DMS 273 treated with DMSO at 0.1 percent for 48 hours (cell line): ENCODE measurements at regions not wholly inside any gene's neighbourhood (a gene's known extent, or its start where the extent isn't known, plus 50 kb on each side); places are given as distances from the start of the nearest gene placed in this dataset.
A peak's percentile ranks its signal among the peaks of the same experiment; 100 is the strongest.

Source experiments
- DNase-seq: peaks from one replicate; lab custom pipeline; 2025; lab: John Stamatoyannopoulos, UW

GRCh38 chr7:130998993-130999602 is 265.1 kb upstream of the KLF14 start:
- DNase-seq, result no peak

DNA sequence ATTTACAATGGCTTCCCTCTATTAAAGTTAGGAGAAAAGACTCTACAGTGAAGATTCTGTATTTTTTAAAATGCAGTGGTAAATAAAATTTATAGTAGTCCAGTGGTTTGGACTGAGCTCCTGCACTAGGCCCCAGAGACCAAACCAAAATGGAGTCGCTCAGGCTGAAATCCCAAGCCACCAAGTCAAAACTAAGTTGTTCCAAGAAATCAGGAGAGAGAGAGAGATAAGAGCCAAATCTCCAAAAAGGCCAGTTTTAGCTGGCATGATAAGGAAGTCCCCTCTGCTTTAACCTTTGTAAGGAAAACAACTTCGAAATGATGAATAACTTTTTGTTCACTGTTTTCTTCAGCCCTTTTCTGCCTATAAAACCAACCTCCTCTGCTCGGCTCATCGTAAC is 265.9 kb upstream of the KLF14 start:
- no peak for DNase-seq

GRCh38 chr7:131000389-131000788 is 266.4 kb upstream of the KLF14 start:
- DNase-seq, result no peak

DNA sequence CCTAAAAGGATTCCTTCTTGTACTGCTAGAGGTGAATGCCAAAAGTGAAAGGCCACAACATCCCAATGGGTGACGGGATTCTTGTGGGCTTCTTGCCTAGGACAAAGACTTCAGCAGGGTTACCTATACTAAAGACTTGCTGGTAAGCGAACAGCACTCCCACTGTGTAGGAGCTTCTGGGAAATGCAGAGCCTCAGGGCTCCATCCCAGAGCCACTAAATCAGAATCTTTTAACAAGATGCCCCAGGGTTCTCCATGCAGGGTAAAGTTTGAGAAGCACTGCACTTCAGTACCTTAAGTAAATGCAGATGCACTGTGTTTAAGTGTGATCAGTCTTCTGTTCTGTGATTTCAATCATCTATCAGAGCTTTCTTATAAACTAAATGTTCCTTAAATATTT is 266.9 kb upstream of the KLF14 start:
- no peak for DNase-seq

GRCh38 chr7:131002600-131002999 is 268.6 kb upstream of the KLF14 start:
- no peak for DNase-seq

GRCh38 chr7:131003634-131004033 is 269.6 kb upstream of the KLF14 start:
- DNase-seq, result no peak

GRCh38 chr7:131004371-131004770 is 270.4 kb upstream of the KLF14 start:
- no peak for DNase-seq

GRCh38 chr7:131007439-131008330 is 273.7 kb upstream of the KLF14 start:
- peak; percentile 52 for DNase-seq

DNA sequence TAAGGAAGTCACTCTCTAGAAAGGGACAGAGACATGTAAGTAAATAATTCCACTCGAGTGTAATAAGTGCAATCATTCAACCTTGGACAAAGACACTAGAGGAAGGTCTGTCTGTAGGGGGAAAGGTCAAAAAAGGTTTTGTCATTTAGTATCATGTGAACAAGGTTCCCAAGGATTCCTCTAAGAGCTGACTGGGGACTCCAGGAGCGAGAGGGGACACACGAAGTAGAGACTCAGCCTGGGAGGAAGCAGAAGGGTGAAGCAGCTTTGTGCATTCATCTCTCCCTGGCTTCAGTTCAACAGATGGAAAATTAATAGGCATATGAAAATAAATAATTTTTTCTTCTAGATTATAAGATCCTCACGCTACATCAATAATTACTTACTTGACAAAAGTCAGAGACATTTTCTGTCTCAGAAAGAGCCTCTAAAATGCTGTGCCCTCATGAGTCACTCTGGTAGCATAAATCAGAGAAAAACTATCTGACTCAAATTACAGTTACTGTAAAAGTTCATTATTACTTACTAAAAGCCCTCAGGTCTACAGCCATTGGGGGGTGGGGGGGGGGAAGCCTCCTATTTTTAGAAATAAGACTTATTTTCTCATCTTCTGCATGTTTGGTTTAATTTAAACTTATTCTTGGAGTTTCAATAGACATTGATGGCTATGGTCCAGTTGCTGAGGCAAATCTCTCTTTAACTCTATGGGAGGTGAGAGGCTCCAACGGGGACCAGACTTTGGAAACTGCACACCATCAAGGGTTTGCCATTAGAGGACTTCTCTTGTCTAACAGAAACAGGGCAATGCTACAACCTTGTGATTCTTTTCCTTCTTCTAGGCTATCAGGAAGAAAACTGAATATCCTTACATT is 275.1 kb upstream of the KLF14 start:
- DNase-seq, result no peak

GRCh38 chr7:131010029-131010716 is 276.2 kb upstream of the KLF14 start:
- DNase-seq, result no peak

- DNase-seq, result no peak
Observed at GRCh38 chr7:131010717-131011431, 276.9 kb upstream of the KLF14 start.

GRCh38 chr7:131011432-131011742 is 277.4 kb upstream of the KLF14 start:
- no peak for DNase-seq

GRCh38 chr7:131011976-131012375 is 278.0 kb upstream of the KLF14 start:
- DNase-seq, result peak; percentile 34

DNA sequence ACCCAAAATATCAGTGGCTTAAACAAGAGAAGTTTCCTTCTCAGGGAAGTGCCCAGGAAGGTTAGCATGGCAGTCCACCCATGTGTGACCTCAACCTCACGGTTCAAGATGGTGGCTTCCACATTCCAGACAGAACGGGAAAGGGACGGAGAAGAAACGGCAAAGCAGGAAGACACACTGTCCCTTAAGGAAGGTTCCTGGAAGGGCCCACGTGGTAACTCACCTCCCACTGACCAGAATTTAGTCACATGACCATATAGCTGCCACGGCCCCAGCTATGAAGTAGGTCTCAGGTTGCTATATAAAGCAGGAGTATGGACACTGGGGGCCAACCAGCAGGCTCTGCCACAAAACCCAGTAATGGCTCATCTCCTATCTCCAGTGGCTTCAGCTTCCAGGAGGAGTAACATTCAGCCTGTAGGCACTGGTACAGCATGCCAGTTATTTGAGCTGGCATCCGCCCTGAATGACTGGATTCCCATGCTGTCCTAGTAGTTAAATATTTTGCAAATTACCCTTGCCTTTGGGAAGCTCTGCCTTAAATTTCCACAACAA is 278.5 kb upstream of the KLF14 start:
- no peak for DNase-seq

DNA sequence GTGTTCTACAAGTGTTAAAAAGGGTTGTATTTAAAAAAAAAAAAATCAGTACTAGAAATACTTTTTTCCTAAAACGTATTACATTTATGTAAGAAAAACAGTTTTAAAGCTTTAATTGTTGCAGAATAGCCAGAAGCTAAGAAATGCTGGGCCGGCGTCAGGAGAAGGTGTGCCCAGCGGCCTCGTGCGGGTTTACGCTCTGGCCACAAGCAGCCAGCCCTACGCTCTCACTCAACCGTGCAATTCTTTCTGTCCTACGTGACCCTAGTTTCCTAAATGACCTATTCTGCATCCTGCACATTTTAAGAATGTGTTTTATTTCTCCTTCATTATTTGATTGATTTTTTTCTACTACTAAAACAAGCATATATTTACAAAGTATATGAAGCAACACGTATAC is 279.7 kb upstream of the KLF14 start:
- DNase-seq, result no peak

DNA sequence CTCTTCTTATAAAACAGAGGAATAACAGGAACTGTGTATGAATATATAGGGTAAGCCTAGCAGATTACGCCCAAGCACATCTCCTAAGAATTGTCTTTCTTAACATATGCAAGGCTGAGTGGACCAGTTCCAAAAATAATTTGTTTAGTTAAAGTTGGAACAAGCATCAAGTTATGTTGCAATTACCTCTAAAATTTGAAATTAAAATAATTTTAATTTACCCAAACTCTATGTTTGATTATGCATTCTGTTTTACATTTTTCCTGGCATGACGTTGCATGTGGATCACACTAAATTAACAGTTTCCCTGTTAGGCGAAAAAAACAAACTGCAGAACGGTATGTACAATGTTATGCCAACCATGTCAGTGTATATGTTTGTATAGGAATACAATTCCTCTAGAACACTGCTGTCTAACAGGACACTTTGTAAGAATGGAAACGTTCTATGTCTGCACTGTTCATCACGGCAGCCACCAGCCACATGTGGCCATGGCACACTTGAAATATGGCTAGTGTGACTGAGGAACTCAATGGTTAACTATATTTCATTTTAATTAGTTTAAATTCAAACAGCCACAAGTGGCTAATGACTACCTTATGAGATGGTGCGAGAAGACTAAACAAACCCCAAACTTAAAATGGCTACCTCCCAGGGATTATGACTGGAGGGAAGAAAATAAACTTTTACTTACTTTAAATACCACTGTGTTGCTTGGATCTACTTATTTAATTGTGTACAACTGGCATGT is 281.1 kb upstream of the KLF14 start:
- DNase-seq, result no peak

DNA sequence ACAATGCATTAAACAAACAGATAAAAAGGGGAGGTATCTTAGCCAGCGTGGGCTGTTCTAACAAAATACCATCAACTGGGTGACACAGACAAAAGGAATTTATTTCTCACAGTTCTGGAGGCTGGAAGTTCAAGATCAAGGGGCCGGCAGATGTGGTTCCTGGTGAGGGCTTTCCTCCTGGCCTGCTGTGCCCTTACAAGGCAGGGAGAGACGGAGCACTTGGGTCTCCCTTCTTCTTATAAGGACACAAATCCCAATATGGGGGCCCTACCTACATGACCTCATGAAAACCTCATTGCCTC is 281.6 kb upstream of the KLF14 start:
- DNase-seq, result no peak

- no peak for DNase-seq
Observed at GRCh38 chr7:131016230-131016629, 282.2 kb upstream of the KLF14 start.

DNA sequence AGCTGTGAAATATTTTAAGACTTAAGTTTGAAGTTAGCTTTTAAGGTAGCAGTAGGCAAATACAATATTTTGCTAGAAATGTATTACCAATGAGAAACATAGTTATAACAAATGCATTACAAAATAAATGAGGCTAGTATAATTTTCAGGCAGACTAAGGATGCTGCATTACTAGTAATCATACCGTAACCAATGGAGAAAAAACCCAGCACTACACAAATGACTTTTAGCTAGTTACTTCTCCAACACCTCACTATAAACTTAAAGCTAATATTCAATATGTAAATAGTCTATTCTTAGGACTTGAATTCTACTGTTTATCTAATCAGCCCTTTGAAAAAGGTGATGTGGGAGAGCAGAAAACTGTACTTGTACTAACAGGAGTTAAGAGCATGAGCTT is 285.3 kb upstream of the KLF14 start:
- no peak for DNase-seq

DNA sequence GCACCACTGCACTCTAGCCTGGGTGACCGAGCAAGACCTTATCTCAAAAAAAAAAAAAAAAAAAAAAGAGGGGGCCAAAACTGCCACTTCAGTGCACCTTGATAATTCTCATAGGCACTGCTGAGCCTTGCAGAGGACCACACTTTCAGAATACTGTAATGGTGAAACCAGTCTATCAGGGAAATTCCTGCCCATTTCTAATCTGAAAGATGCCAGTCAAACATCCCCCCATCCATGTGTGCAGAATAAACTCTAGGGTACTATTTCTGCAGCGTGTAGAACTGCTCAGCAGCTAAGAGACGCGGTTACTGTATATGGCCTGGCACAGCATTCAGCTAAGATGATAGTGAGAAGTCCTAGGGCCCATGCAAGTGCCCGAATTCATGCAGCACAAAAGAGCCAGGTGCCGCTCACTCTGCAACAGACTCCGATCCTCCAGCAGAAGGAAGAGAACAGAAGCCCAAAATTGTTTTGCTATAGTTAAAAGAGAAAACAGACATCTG is 286.8 kb upstream of the KLF14 start:
- no peak for DNase-seq

GRCh38 chr7:131021460-131021859 is 287.5 kb upstream of the KLF14 start:
- DNase-seq, result no peak
